ENCODE measurements at regions not wholly inside any gene's neighbourhood (a gene's known extent, or its start where the extent isn't known, plus 50 kb on each side); places are given as distances from the start of the nearest gene placed in this dataset.
A peak's percentile ranks its signal among the peaks of the same experiment; 100 is the strongest.

DNA sequence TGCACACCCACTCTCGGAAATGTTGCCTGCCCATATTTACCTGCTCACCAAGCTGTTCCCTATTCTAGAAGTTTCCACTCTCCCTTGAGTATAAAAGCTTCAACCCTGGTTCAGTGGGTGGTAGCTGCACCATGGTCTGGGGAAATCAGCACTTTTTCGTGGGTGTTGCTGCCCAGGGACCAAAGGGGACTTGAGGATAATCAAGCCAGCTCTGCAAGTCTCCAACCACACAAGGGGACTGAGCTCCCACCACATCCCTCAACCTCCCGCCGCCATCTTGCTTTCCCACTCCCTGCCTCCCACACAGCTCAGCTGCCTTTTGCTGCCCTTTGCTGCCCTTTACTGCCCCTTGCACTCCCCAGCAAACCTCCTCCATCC lies 210.0 kb downstream of the AUH start:
- Histone ChIP-seq H2BK120ac (replicated peaks; ENCODE audit: low read depth, low read length) (no peak overlapping the region), H4K5ac (ENCODE audit: insufficient read length, low read depth, low read length) (no peak overlapping the region), H2BK12ac (ENCODE audit: low read depth, low read length) (no peak overlapping the region), H2BK5ac (ENCODE audit: low read depth, low read length) (no peak overlapping the region), H3K4me1 (replicated peaks in 1 of 4; ENCODE audit: control insufficient read depth in 3 of 4, insufficient read depth in 4 of 4, low read length in 3 of 4) (peaks cover 0 to 8% (median 5%) of the 10 kb centered on the region in 4 experiments), H2AFZ (ENCODE audit: low read length) (no peak overlapping the region), H3K23me2 (ENCODE audit: low read depth, low read length) (no peaks in the 10 kb centered on the region), H3K14ac (ENCODE audit: insufficient read length) (no peak overlapping the region), H2BK15ac (ENCODE audit: low read length) (no peak overlapping the region), H3K23ac (ENCODE audit: insufficient read length) (no peak overlapping the region), H4K91ac (replicated peaks; ENCODE audit: insufficient read length, low read length) (peak overlapping the region; percentile 62), H3K18ac (ENCODE audit: extremely low read depth, low read length) (no peak overlapping the region), H3K27ac (ENCODE audit: low read depth, low read length) (no peak overlapping the region), H3K9me3 (ENCODE audit: insufficient read depth in 2 of 2, low read depth in 1 of 2, low read length in 1 of 2) (peaks cover 22 to 27% of the 10 kb centered on the region in 2 experiments), H3K56ac (replicated peaks; ENCODE audit: insufficient read length, low read depth, low read length) (no peak overlapping the region), H3K4me2 (ENCODE audit: insufficient read depth in 1 of 2, low read depth in 2 of 2, low read length in 2 of 2) (no peak overlapping the region), H4K20me1 (replicated peaks in 1 of 2; ENCODE audit: control insufficient read depth in 1 of 2, insufficient read depth in 2 of 2, low read length in 2 of 2) (no peaks in the 10 kb centered on the region), H3K79me1 (ENCODE audit: low read depth, low read length) (no peaks in the 10 kb centered on the region), H3K9ac (replicated peaks in 1 of 4; ENCODE audit: extremely low read depth in 1 of 4, low read depth in 3 of 4, low read length in 3 of 4) (no peak overlapping the region; a peak in 1 of 7 replicates), H2BK20ac (ENCODE audit: low read length) (no peak overlapping the region), H3K27me3 (replicated peaks in 1 of 4; ENCODE audit: control insufficient read depth in 3 of 4, extremely low read depth in 1 of 4, insufficient read depth in 3 of 4, low read length in 3 of 4) (no peaks in the 10 kb centered on the region), H3K36me3 (ENCODE audit: control insufficient read depth in 2 of 4, insufficient read depth in 4 of 4, low read length in 3 of 4) (no peaks in the 10 kb centered on the region; a peak in 1 of 8 replicates), H3K79me2 (ENCODE audit: control insufficient read depth in 1 of 2, insufficient read depth in 2 of 2, low read length in 2 of 2) (no peaks in the 10 kb centered on the region), H2AK5ac (ENCODE audit: low read depth, low read length) (no peak overlapping the region), H3K4me3 (ENCODE audit: extremely low read depth in 1 of 4, insufficient read depth in 2 of 4, low read depth in 3 of 4, low read length in 4 of 4) (no peak overlapping the region), H3K4ac (replicated peaks; ENCODE audit: insufficient read length, low read depth, low read length) (no peak overlapping the region), H4K8ac (ENCODE audit: extremely low read depth, insufficient read depth, low read length) (no peak overlapping the region)
- TF ChIP-seq E2F6 (IDR thresholded peaks at IDR 0.05) (no peak), SP4 (IDR thresholded peaks at IDR 0.05; ENCODE audit: low read length) (no peak), SIX5 (IDR thresholded peaks at IDR 0.05; ENCODE audit: low read depth, low read length) (no peak), SUZ12 (IDR thresholded peaks at IDR 0.05; ENCODE audit: low read length) (no peak), SRF (IDR thresholded peaks at IDR 0.05; ENCODE audit: low read depth, low read length) (no peak), KDM1A (IDR thresholded peaks at IDR 0.05; ENCODE audit: borderline replicate concordance, low read length) (no peak), CREB1 (IDR thresholded peaks at IDR 0.05) (no peak), EP300 (IDR thresholded peaks at IDR 0.05; ENCODE audit: borderline replicate concordance in 1 of 2, low read depth in 2 of 2, low read length in 2 of 2) (no peak), TBP (IDR thresholded peaks at IDR 0.05; ENCODE audit: low read depth, low read length) (no peak), RFX5 (IDR thresholded peaks at IDR 0.05; ENCODE audit: borderline replicate concordance, low read depth, low read length) (no peak), RAD21 (IDR thresholded peaks at IDR 0.05 in 1 of 2, conservative IDR thresholded peaks at IDR 0.05 in 1 of 2; ENCODE audit: low read depth in 2 of 2, low read length in 2 of 2) (no peak), BRCA1 (IDR thresholded peaks at IDR 0.05; ENCODE audit: low read depth, low read length) (no peak), CHD1 (IDR thresholded peaks at IDR 0.05; ENCODE audit: low read depth, low read length) (no peak)
- no peak for DNase-seq (ENCODE audit: low read depth in 1 of 2, low spot score in 2 of 2)
- WGBS, 2 experiments (ENCODE audit: extremely low coverage in 1 of 2, insufficient coverage in 1 of 2, insufficient read length in 1 of 2, insufficient replicate concordance in 2 of 2, low coverage in 1 of 2, low lambda C conversion rate in 2 of 2, missing lambda C conversion rate in 1 of 2): 87% methylated on average over 4 of the region's 4 CpGs; no CpG with 5 or more reads in 1 of the 2 experiments
- ChIA-PET CTCF (ENCODE audit: partially characterized antibody) (interaction anchor here (0.7 to 1.4 kb wide), 2 partner anchors 10 to 608 kb away, joined by 4 to 6 read pairs; no protein-coding TSS in a partner anchor), POLR2A (ENCODE audit: partially characterized antibody) (no interaction called here)
- FAIRE-seq: no peak
